ENCODE measurements at regions not wholly inside any gene's neighbourhood (a gene's known extent, or its start where the extent isn't known, plus 50 kb on each side); places are given as distances from the start of the nearest gene placed in this dataset.
"Not testable (repeated sequence)": the region's sequence is repeated elsewhere in the genome, so short reads cannot be mapped to it uniquely, and the experiment has no call there.

- DNase-seq: no peak
Observed at GRCh38 chr4:163077680-163078079, 89.0 kb downstream of the NAF1 start.

GRCh38 chr4:163072222-163072621 is 94.5 kb downstream of the NAF1 start:
- DNase-seq: no peak

GRCh38 chr4:163071308-163071707 is 95.4 kb downstream of the NAF1 start:
- no peak for DNase-seq

GRCh38 chr4:163070023-163070422 is 96.7 kb downstream of the NAF1 start:
- DNase-seq: no peak

GRCh38 chr4:163063891-163064290 is 102.8 kb downstream of the NAF1 start:
- no peak for DNase-seq

GRCh38 chr4:163048447-163048846 is 118.2 kb downstream of the NAF1 start:
- DNase-seq: peak; percentile 44

- no peak for DNase-seq
Observed at GRCh38 chr4:163042306-163042705, 124.4 kb downstream of the NAF1 start.

GRCh38 chr4:163017135-163017534 is 149.6 kb downstream of the NAF1 start:
- no peak for DNase-seq

GRCh38 chr4:163012816-163013215 is 153.9 kb downstream of the NAF1 start:
- DNase-seq: no peak

GRCh38 chr4:163003979-163004378 is 162.7 kb downstream of the NAF1 start:
- DNase-seq: no peak

- DNase-seq: no peak
Observed at GRCh38 chr4:162988530-162988929, 178.2 kb downstream of the NAF1 start.

- no peak for DNase-seq
Observed at GRCh38 chr4:162985131-162985530, 181.6 kb downstream of the NAF1 start.

GRCh38 chr4:162984621-162985020 is 182.1 kb downstream of the NAF1 start:
- no peak for DNase-seq

GRCh38 chr4:162981823-162982222 is 184.9 kb downstream of the NAF1 start:
- DNase-seq: no peak

GRCh38 chr4:162978398-162978797 is 188.3 kb downstream of the NAF1 start:
- DNase-seq: no peak

GRCh38 chr4:162977788-162978187 is 188.9 kb downstream of the NAF1 start:
- no peak for DNase-seq

GRCh38 chr4:162972661-162973330 is 193.9 kb downstream of the NAF1 start:
- DNase-seq: no peak

- no peak for DNase-seq
Observed at GRCh38 chr4:162969194-162969593, 197.5 kb downstream of the NAF1 start.

- DNase-seq: not testable (repeated sequence)
Observed at GRCh38 chr4:162965978-162966377, 200.7 kb downstream of the NAF1 start.

GRCh38 chr4:162959046-162959445 is 207.6 kb downstream of the NAF1 start:
- no peak for DNase-seq

- no peak for DNase-seq
Observed at GRCh38 chr4:162957521-162958143, 209.1 kb downstream of the NAF1 start.

GRCh38 chr4:162954976-162955375 is 211.7 kb downstream of the NAF1 start:
- no peak for DNase-seq

GRCh38 chr4:162952232-162952631 is 214.5 kb downstream of the NAF1 start:
- no peak for DNase-seq

- no peak for DNase-seq
Observed at GRCh38 chr4:162945713-162946112, 221.0 kb downstream of the NAF1 start.

- DNase-seq: no peak
Observed at GRCh38 chr4:162943263-162943662, 223.4 kb downstream of the NAF1 start.

Data from dermis blood vessel endothelial cell (primary cell).